ENCODE measurements at regions not wholly inside any gene's neighbourhood (a gene's known extent, or its start where the extent isn't known, plus 50 kb on each side); places are given as distances from the start of the nearest gene placed in this dataset.
A peak's percentile ranks its signal among the peaks of the same experiment; 100 is the strongest.

DNA sequence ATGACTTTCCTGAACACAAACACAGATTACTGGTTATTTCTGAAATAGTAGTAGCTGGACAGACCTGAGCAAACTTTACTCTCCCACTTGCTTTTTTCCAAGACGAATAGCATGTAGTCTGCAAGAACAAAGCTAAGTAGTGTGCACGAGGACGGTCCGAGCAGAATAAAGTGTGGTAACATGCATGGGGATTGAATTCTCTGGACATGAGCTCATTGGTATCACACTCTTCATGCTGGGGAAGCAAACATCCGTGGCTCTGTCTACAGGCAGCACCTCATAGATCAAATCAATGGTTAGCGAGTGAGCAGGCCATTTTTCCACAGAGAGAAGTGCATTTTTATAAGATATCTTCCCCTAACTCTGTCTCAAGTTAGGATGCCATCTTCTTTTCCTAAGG, 164.8 kb upstream of the STK17B start:
- Histone ChIP-seq H3K27me3 (ENCODE audit: control insufficient read depth in 5 of 5, insufficient read depth in 4 of 5, low read length in 5 of 5) (no peaks in the 10 kb centered on the region), H3K27ac (ENCODE audit: low read depth, low read length) (no peak overlapping the region), H3K4me1 (ENCODE audit: control insufficient read depth in 5 of 5, insufficient read depth in 5 of 5, low read length in 5 of 5) (peaks cover 2 to 13% (median 10%) of the 10 kb centered on the region in 5 donors), H3K36me3 (ENCODE audit: control insufficient read depth in 5 of 5, insufficient read depth in 5 of 5, low read length in 5 of 5) (no peaks in the 10 kb centered on the region), H3K9me3 (ENCODE audit: control insufficient read depth in 5 of 5, low read length in 5 of 5) (no peaks in the 10 kb centered on the region), H3K4me3 (ENCODE audit: low read depth in 1 of 5, low read length in 5 of 5) (no peak overlapping the region), H3K9ac (ENCODE audit: low read length in 5 of 5) (no peak overlapping the region)

GRCh38 chr2:196336715-196337114, 165.3 kb upstream of the STK17B start:
- peaks cover 4 to 13% (median 10%) of the 10 kb centered on the region in 5 donors for H3K4me1 ChIP-seq (ENCODE audit: control insufficient read depth in 5 of 5, insufficient read depth in 5 of 5, low read length in 5 of 5)
- H3K27me3 ChIP-seq (ENCODE audit: control insufficient read depth in 5 of 5, insufficient read depth in 4 of 5, low read length in 5 of 5), result no peaks in the 10 kb centered on the region
- no peaks in the 10 kb centered on the region for H3K36me3 ChIP-seq (ENCODE audit: control insufficient read depth in 5 of 5, insufficient read depth in 5 of 5, low read length in 5 of 5)
- H3K27ac ChIP-seq (ENCODE audit: low read depth, low read length), result no peak overlapping the region
- no peak overlapping the region for H3K4me3 ChIP-seq (ENCODE audit: low read depth in 1 of 5, low read length in 5 of 5)
- H3K9me3 ChIP-seq (ENCODE audit: control insufficient read depth in 5 of 5, low read length in 5 of 5), result no peaks in the 10 kb centered on the region
- no peak overlapping the region for H3K9ac ChIP-seq (ENCODE audit: low read length in 5 of 5)

GRCh38 chr2:196337208-196337953, 166.0 kb upstream of the STK17B start:
- Histone ChIP-seq H3K9me3 (ENCODE audit: control insufficient read depth in 5 of 5, low read length in 5 of 5) (no peaks in the 10 kb centered on the region), H3K27ac (ENCODE audit: low read depth, low read length) (no peak overlapping the region), H3K27me3 (ENCODE audit: control insufficient read depth in 5 of 5, insufficient read depth in 4 of 5, low read length in 5 of 5) (no peaks in the 10 kb centered on the region), H3K36me3 (ENCODE audit: control insufficient read depth in 5 of 5, insufficient read depth in 5 of 5, low read length in 5 of 5) (no peaks in the 10 kb centered on the region), H3K4me1 (ENCODE audit: control insufficient read depth in 5 of 5, insufficient read depth in 5 of 5, low read length in 5 of 5) (peaks cover 4 to 12% (median 9%) of the 10 kb centered on the region in 5 donors), H3K4me3 (ENCODE audit: low read depth in 1 of 5, low read length in 5 of 5) (no peak overlapping the region), H3K9ac (ENCODE audit: low read length in 5 of 5) (no peak overlapping the region)

- Histone ChIP-seq H3K4me3 (ENCODE audit: low read depth in 1 of 5, low read length in 5 of 5) (no peak overlapping the region), H3K36me3 (ENCODE audit: control insufficient read depth in 5 of 5, insufficient read depth in 5 of 5, low read length in 5 of 5) (no peaks in the 10 kb centered on the region), H3K9ac (ENCODE audit: low read length in 5 of 5) (no peak overlapping the region), H3K9me3 (ENCODE audit: control insufficient read depth in 5 of 5, low read length in 5 of 5) (no peaks in the 10 kb centered on the region), H3K4me1 (ENCODE audit: control insufficient read depth in 5 of 5, insufficient read depth in 5 of 5, low read length in 5 of 5) (peaks cover 4 to 12% (median 9%) of the 10 kb centered on the region in 5 donors), H3K27ac (ENCODE audit: low read depth, low read length) (no peak overlapping the region), H3K27me3 (ENCODE audit: control insufficient read depth in 5 of 5, insufficient read depth in 4 of 5, low read length in 5 of 5) (no peaks in the 10 kb centered on the region)
These were observed 167.1 kb upstream of the STK17B start for GRCh38 chr2:196338440-196338839.

GRCh38 chr2:196341277-196341841, 170.0 kb upstream of the STK17B start:
- Histone ChIP-seq H3K4me1 (ENCODE audit: control insufficient read depth in 5 of 5, insufficient read depth in 5 of 5, low read length in 5 of 5) (peaks cover 4 to 12% (median 9%) of the 10 kb centered on the region in 5 donors), H3K9me3 (ENCODE audit: control insufficient read depth in 5 of 5, low read length in 5 of 5) (no peaks in the 10 kb centered on the region), H3K27me3 (ENCODE audit: control insufficient read depth in 5 of 5, insufficient read depth in 4 of 5, low read length in 5 of 5) (no peaks in the 10 kb centered on the region), H3K4me3 (ENCODE audit: low read depth in 1 of 5, low read length in 5 of 5) (no peak overlapping the region), H3K9ac (ENCODE audit: low read length in 5 of 5) (peak overlapping the region in 3 of 5 donors; percentile 35 to 38 (median 35)), H3K27ac (ENCODE audit: low read depth, low read length) (peak overlapping the region; percentile 15), H3K36me3 (ENCODE audit: control insufficient read depth in 5 of 5, insufficient read depth in 5 of 5, low read length in 5 of 5) (no peaks in the 10 kb centered on the region)

GRCh38 chr2:196344397-196344796, 173.0 kb upstream of the STK17B start:
- Histone ChIP-seq H3K4me1 (ENCODE audit: control insufficient read depth in 5 of 5, insufficient read depth in 5 of 5, low read length in 5 of 5) (peaks cover 4 to 12% (median 9%) of the 10 kb centered on the region in 5 donors), H3K27ac (ENCODE audit: low read depth, low read length) (no peak overlapping the region), H3K9ac (ENCODE audit: low read length in 5 of 5) (no peak overlapping the region), H3K27me3 (ENCODE audit: control insufficient read depth in 5 of 5, insufficient read depth in 4 of 5, low read length in 5 of 5) (no peaks in the 10 kb centered on the region), H3K4me3 (ENCODE audit: low read depth in 1 of 5, low read length in 5 of 5) (no peak overlapping the region), H3K9me3 (ENCODE audit: control insufficient read depth in 5 of 5, low read length in 5 of 5) (no peaks in the 10 kb centered on the region), H3K36me3 (ENCODE audit: control insufficient read depth in 5 of 5, insufficient read depth in 5 of 5, low read length in 5 of 5) (no peaks in the 10 kb centered on the region)

DNA sequence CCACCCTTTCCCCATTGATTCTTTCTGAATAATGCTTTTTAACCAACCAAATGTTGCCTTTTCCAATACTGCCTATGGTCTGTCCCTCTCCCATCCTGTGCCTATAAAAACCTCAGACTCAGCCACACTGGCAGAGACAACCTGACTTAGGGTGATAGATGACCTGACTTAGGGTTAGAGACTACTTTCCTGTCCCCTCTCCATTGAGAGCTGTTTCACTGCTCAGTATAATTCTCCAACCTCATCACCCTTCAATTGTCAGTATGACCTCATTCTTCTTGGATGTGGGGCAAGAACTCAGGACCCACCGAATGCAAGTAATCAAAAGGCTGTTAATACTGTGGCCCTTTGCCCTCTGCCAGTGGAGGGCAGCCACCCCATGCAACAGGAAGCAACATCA, 182.3 kb upstream of the STK17B start:
- Histone ChIP-seq H3K4me1 (ENCODE audit: control insufficient read depth in 5 of 5, insufficient read depth in 5 of 5, low read length in 5 of 5) (peaks cover 0 to 13% (median 0%) of the 10 kb centered on the region in 5 donors), H3K9ac (ENCODE audit: low read length in 5 of 5) (no peak overlapping the region), H3K36me3 (ENCODE audit: control insufficient read depth in 5 of 5, insufficient read depth in 5 of 5, low read length in 5 of 5) (peaks cover 0 to 4% (median 0%) of the 10 kb centered on the region in 5 donors), H3K27ac (ENCODE audit: low read depth, low read length) (no peak overlapping the region), H3K4me3 (ENCODE audit: low read depth in 1 of 5, low read length in 5 of 5) (no peak overlapping the region), H3K9me3 (ENCODE audit: control insufficient read depth in 5 of 5, low read length in 5 of 5) (peaks cover 0 to 8% (median 5%) of the 10 kb centered on the region in 5 donors), H3K27me3 (ENCODE audit: control insufficient read depth in 5 of 5, insufficient read depth in 4 of 5, low read length in 5 of 5) (no peaks in the 10 kb centered on the region)

DNA sequence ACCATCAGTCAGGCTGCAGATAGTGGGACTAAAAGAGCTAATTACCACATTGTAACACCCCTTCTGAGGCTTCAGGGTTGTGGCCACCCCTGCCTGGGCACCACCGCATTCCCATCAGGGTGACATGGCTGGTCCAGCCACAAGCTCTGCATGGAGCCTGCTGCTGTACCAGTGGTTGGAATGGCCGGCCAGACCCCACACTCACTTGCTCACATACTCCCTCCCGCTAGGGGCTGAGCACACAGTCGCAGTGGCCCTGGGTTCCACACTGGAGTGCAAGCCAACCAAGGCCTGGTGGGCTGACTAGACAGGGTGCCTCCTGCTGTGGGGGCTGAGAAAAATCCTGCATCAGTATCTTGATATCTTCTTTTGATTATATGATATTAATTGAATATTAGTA, 182.8 kb upstream of the STK17B start:
- peaks cover 0 to 8% (median 5%) of the 10 kb centered on the region in 5 donors for H3K9me3 ChIP-seq (ENCODE audit: control insufficient read depth in 5 of 5, low read length in 5 of 5)
- H3K4me3 ChIP-seq (ENCODE audit: low read depth in 1 of 5, low read length in 5 of 5), result no peak overlapping the region
- no peak overlapping the region for H3K27ac ChIP-seq (ENCODE audit: low read depth, low read length)
- no peaks in the 10 kb centered on the region for H3K27me3 ChIP-seq (ENCODE audit: control insufficient read depth in 5 of 5, insufficient read depth in 4 of 5, low read length in 5 of 5)
- H3K36me3 ChIP-seq (ENCODE audit: control insufficient read depth in 5 of 5, insufficient read depth in 5 of 5, low read length in 5 of 5), result peaks cover 0 to 4% (median 0%) of the 10 kb centered on the region in 5 donors
- no peak overlapping the region for H3K9ac ChIP-seq (ENCODE audit: low read length in 5 of 5)
- H3K4me1 ChIP-seq (ENCODE audit: control insufficient read depth in 5 of 5, insufficient read depth in 5 of 5, low read length in 5 of 5), result peaks cover 0 to 13% (median 0%) of the 10 kb centered on the region in 5 donors

DNA sequence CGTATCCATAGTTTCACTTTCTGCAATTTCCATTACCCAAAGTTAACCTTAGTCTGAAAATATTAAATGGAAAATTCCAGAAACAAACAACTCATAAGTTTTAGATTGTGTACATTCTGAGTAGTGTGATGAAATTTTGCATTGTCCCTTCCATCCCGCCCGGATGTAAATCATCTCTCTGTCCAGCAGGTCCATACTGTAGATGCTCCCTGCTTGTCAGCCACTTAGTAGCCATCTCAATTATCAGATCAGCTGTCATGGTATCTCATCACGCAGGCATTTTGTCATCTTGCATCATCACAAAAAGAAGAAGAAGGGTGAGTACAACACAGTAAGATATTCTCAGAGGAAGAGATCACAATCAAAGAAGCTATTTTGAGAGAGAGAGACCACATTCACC, 185.0 kb upstream of the STK17B start:
- Histone ChIP-seq H3K27ac (ENCODE audit: low read depth, low read length) (no peak overlapping the region), H3K9me3 (ENCODE audit: control insufficient read depth in 5 of 5, low read length in 5 of 5) (peaks cover 0 to 8% (median 5%) of the 10 kb centered on the region in 5 donors), H3K27me3 (ENCODE audit: control insufficient read depth in 5 of 5, insufficient read depth in 4 of 5, low read length in 5 of 5) (no peaks in the 10 kb centered on the region), H3K4me3 (ENCODE audit: low read depth in 1 of 5, low read length in 5 of 5) (peak overlapping the region in 2 of 5 donors; percentile 32 to 33), H3K4me1 (ENCODE audit: control insufficient read depth in 5 of 5, insufficient read depth in 5 of 5, low read length in 5 of 5) (peaks cover 0 to 15% (median 0%) of the 10 kb centered on the region in 5 donors), H3K9ac (ENCODE audit: low read length in 5 of 5) (no peak overlapping the region), H3K36me3 (ENCODE audit: control insufficient read depth in 5 of 5, insufficient read depth in 5 of 5, low read length in 5 of 5) (peaks cover 0 to 4% (median 0%) of the 10 kb centered on the region in 5 donors)

DNA sequence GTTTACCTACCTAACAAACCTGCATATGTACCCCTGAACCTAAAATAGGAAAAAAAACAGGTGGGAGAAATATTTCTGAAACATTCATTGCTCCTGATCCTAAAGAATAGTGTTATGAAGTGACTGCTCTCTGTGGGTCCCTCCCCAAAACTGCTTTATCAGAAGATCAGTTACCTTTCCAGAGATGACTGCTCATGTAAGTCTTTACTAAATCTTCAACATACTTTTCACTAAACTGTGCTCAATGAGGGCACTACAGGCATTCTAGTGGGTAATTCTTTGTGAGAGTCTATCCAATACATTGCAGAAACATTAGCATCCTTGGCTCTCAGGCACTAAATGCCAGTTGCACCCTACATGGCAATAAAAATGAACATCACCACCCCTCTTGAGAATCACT, 189.3 kb upstream of the STK17B start:
- Histone ChIP-seq H3K9ac (ENCODE audit: low read length in 5 of 5) (peak overlapping the region in 1 of 5 donors; percentile 42), H3K4me3 (ENCODE audit: low read depth in 1 of 5, low read length in 5 of 5) (peak overlapping the region in 3 of 5 donors; percentile 50 to 63 (median 59)), H3K4me1 (ENCODE audit: control insufficient read depth in 5 of 5, insufficient read depth in 5 of 5, low read length in 5 of 5) (peaks cover 0 to 36% (median 5%) of the 10 kb centered on the region in 5 donors)

More for the DNA sequence above, 189.3 kb upstream of the STK17B start:
- Histone ChIP-seq H3K27ac (ENCODE audit: low read depth, low read length) (peak overlapping the region; percentile 12), H3K36me3 (ENCODE audit: control insufficient read depth in 5 of 5, insufficient read depth in 5 of 5, low read length in 5 of 5) (no peaks in the 10 kb centered on the region), H3K9me3 (ENCODE audit: control insufficient read depth in 5 of 5, low read length in 5 of 5) (no peaks in the 10 kb centered on the region), H3K27me3 (ENCODE audit: control insufficient read depth in 5 of 5, insufficient read depth in 4 of 5, low read length in 5 of 5) (no peaks in the 10 kb centered on the region)

Data from subcutaneous abdominal adipose tissue (tissue), 5 donors.